ENCODE measurements at regions not wholly inside any gene's neighbourhood (a gene's known extent, or its start where the extent isn't known, plus 50 kb on each side); places are given as distances from the start of the nearest gene placed in this dataset.

GRCh38 chr6:164409309-164410009 is 899.9 kb downstream of the C6orf118 start:
- TF ChIP-seq CTCF (IDR thresholded peaks at IDR 0.05) (no peak), POLR2A (IDR thresholded peaks at IDR 0.05) (no peak), POLR2AphosphoS5 (IDR thresholded peaks at IDR 0.05) (no peak), EP300 (IDR thresholded peaks at IDR 0.05) (no peak)
